ENCODE measurements at regions not wholly inside any gene's neighbourhood (a gene's known extent, or its start where the extent isn't known, plus 50 kb on each side); places are given as distances from the start of the nearest gene placed in this dataset.

GRCh38 chr13:73189776-73190175 is 131.0 kb downstream of the KLF5 start (continued):
- TF ChIP-seq POU6F1 (CRISPR knock-in tag; IDR thresholded peaks at IDR 0.05; ENCODE audit: borderline replicate concordance, low read depth): no peak
- TF ChIP-seq TOX (CRISPR knock-in tag; IDR thresholded peaks at IDR 0.05; ENCODE audit: borderline replicate concordance): no peak
- no peak for TF ChIP-seq CSRNP3 (CRISPR knock-in tag; IDR thresholded peaks at IDR 0.05)
- TF ChIP-seq ZNF565 (CRISPR knock-in tag; conservative IDR thresholded peaks at IDR 0.05; ENCODE audit: low read depth): no peak
- no peak for TF ChIP-seq OSR1 (CRISPR knock-in tag; IDR thresholded peaks at IDR 0.05)
- TF ChIP-seq ZC3H10 (CRISPR knock-in tag; IDR thresholded peaks at IDR 0.05): no peak
- TF ChIP-seq ARNTL (CRISPR knock-in tag; IDR thresholded peaks at IDR 0.05; ENCODE audit: borderline replicate concordance, low read depth): no peak
- no peak for TF ChIP-seq ZFP30 (CRISPR knock-in tag; IDR thresholded peaks at IDR 0.05)
- no peak for TF ChIP-seq ZFP3 (CRISPR knock-in tag; IDR thresholded peaks at IDR 0.05)

GRCh38 chr13:73189362-73189761 is 130.6 kb downstream of the KLF5 start:
- TF ChIP-seq SNAI2 (CRISPR knock-in tag; IDR thresholded peaks at IDR 0.05): no peak
- TF ChIP-seq ZNF70 (CRISPR knock-in tag; IDR thresholded peaks at IDR 0.05): no peak
- no peak for TF ChIP-seq OSR1 (CRISPR knock-in tag; IDR thresholded peaks at IDR 0.05)
- TF ChIP-seq PPARA (CRISPR knock-in tag; IDR thresholded peaks at IDR 0.05; ENCODE audit: borderline replicate concordance): no peak
- TF ChIP-seq, protein P1, sequence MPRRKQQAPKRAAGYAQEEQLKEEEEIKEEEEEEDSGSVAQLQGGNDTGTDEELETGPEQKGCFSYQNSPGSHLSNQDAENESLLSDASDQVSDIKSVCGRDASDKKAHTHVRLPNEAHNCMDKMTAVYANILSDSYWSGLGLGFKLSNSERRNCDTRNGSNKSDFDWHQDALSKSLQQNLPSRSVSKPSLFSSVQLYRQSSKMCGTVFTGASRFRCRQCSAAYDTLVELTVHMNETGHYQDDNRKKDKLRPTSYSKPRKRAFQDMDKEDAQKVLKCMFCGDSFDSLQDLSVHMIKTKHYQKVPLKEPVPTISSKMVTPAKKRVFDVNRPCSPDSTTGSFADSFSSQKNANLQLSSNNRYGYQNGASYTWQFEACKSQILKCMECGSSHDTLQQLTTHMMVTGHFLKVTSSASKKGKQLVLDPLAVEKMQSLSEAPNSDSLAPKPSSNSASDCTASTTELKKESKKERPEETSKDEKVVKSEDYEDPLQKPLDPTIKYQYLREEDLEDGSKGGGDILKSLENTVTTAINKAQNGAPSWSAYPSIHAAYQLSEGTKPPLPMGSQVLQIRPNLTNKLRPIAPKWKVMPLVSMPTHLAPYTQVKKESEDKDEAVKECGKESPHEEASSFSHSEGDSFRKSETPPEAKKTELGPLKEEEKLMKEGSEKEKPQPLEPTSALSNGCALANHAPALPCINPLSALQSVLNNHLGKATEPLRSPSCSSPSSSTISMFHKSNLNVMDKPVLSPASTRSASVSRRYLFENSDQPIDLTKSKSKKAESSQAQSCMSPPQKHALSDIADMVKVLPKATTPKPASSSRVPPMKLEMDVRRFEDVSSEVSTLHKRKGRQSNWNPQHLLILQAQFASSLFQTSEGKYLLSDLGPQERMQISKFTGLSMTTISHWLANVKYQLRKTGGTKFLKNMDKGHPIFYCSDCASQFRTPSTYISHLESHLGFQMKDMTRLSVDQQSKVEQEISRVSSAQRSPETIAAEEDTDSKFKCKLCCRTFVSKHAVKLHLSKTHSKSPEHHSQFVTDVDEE (CRISPR knock-in tag; IDR thresholded peaks at IDR 0.05): no peak
- ATAC-seq: no peak

- no peak for ATAC-seq
- TF ChIP-seq TCF4 (CRISPR knock-in tag; IDR thresholded peaks at IDR 0.05; ENCODE audit: borderline replicate concordance) (no peak), ZFP30 (CRISPR knock-in tag; IDR thresholded peaks at IDR 0.05) (no peak), ZC3H10 (CRISPR knock-in tag; IDR thresholded peaks at IDR 0.05) (no peak), CREB5 (CRISPR knock-in tag; IDR thresholded peaks at IDR 0.05; ENCODE audit: low read depth) (no peak), PPARA (CRISPR knock-in tag; IDR thresholded peaks at IDR 0.05; ENCODE audit: borderline replicate concordance) (no peak), ZNF8 (CRISPR knock-in tag; IDR thresholded peaks at IDR 0.05) (no peak), ZNF565 (CRISPR knock-in tag; conservative IDR thresholded peaks at IDR 0.05; ENCODE audit: low read depth) (no peak)
Measured at GRCh38 chr13:73187106-73187505, 128.3 kb downstream of the KLF5 start.

DNA sequence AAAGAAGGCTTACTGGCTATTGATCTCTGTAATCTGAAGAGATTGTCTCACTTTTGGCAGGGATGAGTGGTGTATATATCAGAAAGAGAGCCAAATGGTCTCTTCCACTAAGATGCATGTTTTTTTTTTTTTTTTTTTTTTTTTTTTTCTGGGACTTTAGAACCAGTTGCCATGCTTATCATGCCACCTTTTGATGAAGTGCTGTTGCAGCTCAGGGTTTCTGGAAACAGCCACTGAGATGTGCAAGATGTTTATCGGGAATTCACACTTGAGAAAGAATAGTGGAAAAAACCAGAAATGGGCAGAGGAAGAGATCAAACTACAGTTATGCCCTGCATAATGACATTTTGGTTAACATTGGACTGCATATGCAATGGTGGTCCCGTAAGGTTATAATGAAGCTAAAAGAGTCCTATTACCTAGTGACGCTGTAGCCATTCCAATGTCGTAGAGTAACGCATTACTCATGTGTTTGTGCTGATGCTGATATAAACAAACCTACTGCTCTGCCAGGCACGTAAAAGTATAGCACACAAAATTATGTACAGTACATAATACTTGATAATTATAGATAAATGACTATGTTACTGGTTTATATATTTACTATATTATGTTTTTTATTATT is 121.0 kb downstream of the KLF5 start:
- no peak for ATAC-seq

More for the DNA sequence above, 121.0 kb downstream of the KLF5 start:
- no peak for TF ChIP-seq PPARA (CRISPR knock-in tag; IDR thresholded peaks at IDR 0.05; ENCODE audit: borderline replicate concordance)
- TF ChIP-seq GLIS3 (CRISPR knock-in tag; IDR thresholded peaks at IDR 0.05): no peak
- TF ChIP-seq, protein P1 (CRISPR knock-in tag; IDR thresholded peaks at IDR 0.05): no peak
- TF ChIP-seq ZFP30 (CRISPR knock-in tag; IDR thresholded peaks at IDR 0.05): no peak
- TF ChIP-seq CSRNP3 (CRISPR knock-in tag; IDR thresholded peaks at IDR 0.05): no peak
- TF ChIP-seq RARB (CRISPR knock-in tag; IDR thresholded peaks at IDR 0.05): no peak
- TF ChIP-seq ZNF8 (CRISPR knock-in tag; IDR thresholded peaks at IDR 0.05): no peak
- no peak for TF ChIP-seq ZNF565 (CRISPR knock-in tag; conservative IDR thresholded peaks at IDR 0.05; ENCODE audit: low read depth)
- no peak for TF ChIP-seq ESRRG (CRISPR knock-in tag; IDR thresholded peaks at IDR 0.05)
- TF ChIP-seq TOX (CRISPR knock-in tag; IDR thresholded peaks at IDR 0.05; ENCODE audit: borderline replicate concordance): no peak
- TF ChIP-seq PATZ1 (CRISPR knock-in tag; IDR thresholded peaks at IDR 0.05; ENCODE audit: borderline replicate concordance): no peak
- no peak for TF ChIP-seq ZFP3 (CRISPR knock-in tag; IDR thresholded peaks at IDR 0.05)
- no peak for TF ChIP-seq ZC3H10 (CRISPR knock-in tag; IDR thresholded peaks at IDR 0.05)
- TF ChIP-seq ZNF70 (CRISPR knock-in tag; IDR thresholded peaks at IDR 0.05): no peak
